Endodermal cell (in vitro differentiated cells): ENCODE measurements at regions not wholly inside any gene's neighbourhood (a gene's known extent, or its start where the extent isn't known, plus 50 kb on each side); places are given as distances from the start of the nearest gene placed in this dataset.

Source experiments
- DNase-seq: peaks from one replicate; pipeline ENCODE4 v3.0.0-alpha.2; 2017
- H3K27ac ChIP-seq: 2 replicates; pipeline ENCODE4 v1.5.1; 2013; ENCODE audit warnings: mild to moderate bottlenecking, low read depth, low read length, moderate library complexity
- H3K27me3 ChIP-seq: 2 replicates; pipeline ENCODE4 v1.6.1; 2013; ENCODE audit warnings: mild to moderate bottlenecking, low read length, moderate library complexity; ENCODE audit not compliant: insufficient read depth, control insufficient read depth, poor library complexity, severe bottlenecking
- H3K36me3 ChIP-seq: 2 replicates; pipeline ENCODE4 v1.7.0; 2013; ENCODE audit warnings: mild to moderate bottlenecking, low read length, moderate library complexity; ENCODE audit not compliant: control insufficient read depth, insufficient read depth
- H3K4me1 ChIP-seq: one replicate; pipeline ENCODE4 v1.7.0; 2013; ENCODE audit warnings: low read length; ENCODE audit not compliant: control insufficient read depth, insufficient read depth
- H3K4me3 ChIP-seq: 2 replicates; pipeline ENCODE4 v1.5.1; 2013; ENCODE audit warnings: mild to moderate bottlenecking, low read length, moderate library complexity
- H3K9ac ChIP-seq: 2 replicates; pipeline ENCODE4 v1.6.1; 2013; ENCODE audit warnings: mild to moderate bottlenecking, low read length, moderate library complexity; ENCODE audit not compliant: poor library complexity, severe bottlenecking; ENCODE audit errors: extremely low read depth
- H3K9me3 ChIP-seq: 2 replicates; pipeline ENCODE4 v1.6.1; 2013; ENCODE audit warnings: mild to moderate bottlenecking, low read length, moderate library complexity; ENCODE audit not compliant: control insufficient read depth
- H3K27ac Mint-ChIP-seq: 2 replicates; pipeline ENCODE4 v1.8.0; 2020; ENCODE audit warnings: mixed read lengths
- H3K27me3 Mint-ChIP-seq: 2 replicates; pipeline ENCODE4 v1.8.0; 2021; ENCODE audit warnings: mild to moderate bottlenecking, mixed read lengths; ENCODE audit not compliant: insufficient read depth
- H3K36me3 Mint-ChIP-seq: 2 replicates; pipeline ENCODE4 v1.8.0; 2020; ENCODE audit warnings: low read depth, mixed read lengths
- H3K4me1 Mint-ChIP-seq: 2 replicates; pipeline ENCODE4 v1.8.0; 2020; ENCODE audit warnings: mixed read lengths
- H3K4me3 Mint-ChIP-seq: 2 replicates; pipeline ENCODE4 v1.8.0; 2020; ENCODE audit warnings: mild to moderate bottlenecking, moderate library complexity, mixed read lengths
- H3K9me3 Mint-ChIP-seq: 2 replicates; pipeline ENCODE4 v1.8.0; 2020; ENCODE audit warnings: mild to moderate bottlenecking, mixed read lengths
- CTCF ChIP-seq: fragments of 200-600 bp; sonication (generic); conservative IDR thresholded peaks from 2 replicates; pipeline ENCODE4 v1.5.0; 2021; ENCODE audit warnings: antibody characterized with exemption, mild to moderate bottlenecking
- WGBS, 2 experiments: methylation state at CpG; one replicate each; pipeline versions ENCODE4 v1.1.5 to v1.1.7; 2013; ENCODE audit warnings: missing lambda C conversion rate in 2 of 2, mixed read lengths in 1 of 2; ENCODE audit not compliant: insufficient coverage in 1 of 2, insufficient read length in 1 of 2; 5-methylcytosine and 5-hydroxymethylcytosine counted together

DNA sequence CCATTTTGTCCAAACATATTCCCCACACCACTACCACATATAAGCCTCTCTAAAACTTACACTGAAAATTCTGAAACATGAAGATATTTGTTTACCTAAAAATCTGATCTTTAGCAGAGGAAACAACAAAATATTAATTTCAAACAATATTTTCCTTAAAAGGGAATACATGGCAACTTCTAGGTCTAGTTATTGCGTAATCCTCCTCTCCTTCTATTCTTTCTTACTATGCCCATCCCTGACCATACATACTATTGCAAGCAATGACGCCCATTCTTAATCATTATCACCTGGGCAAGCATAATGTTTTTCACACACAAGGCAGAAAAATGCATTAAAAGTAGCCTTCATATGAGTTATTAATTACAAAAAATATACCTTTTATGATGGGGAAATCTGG is 372.6 kb downstream of the ZEB2 start:
- Histone ChIP-seq H3K36me3 (no peaks in the 10 kb centered on the region), H3K27me3 (no peaks in the 10 kb centered on the region), H3K4me1 (no peaks in the 10 kb centered on the region), H3K9me3 (no peaks in the 10 kb centered on the region), H3K9ac (no peak overlapping the region), H3K4me3 (no peak overlapping the region), H3K27ac (no peak overlapping the region)
- no peaks in the 10 kb centered on the region for H3K27me3 Mint-ChIP-seq
- WGBS, 2 experiments = 96 to 100% methylated on average over 1 to 2 of the region's 2 CpGs
- peaks cover 2% of the 10 kb centered on the region for H3K4me1 Mint-ChIP-seq
- no peaks in the 10 kb centered on the region for H3K36me3 Mint-ChIP-seq
- no peak for DNase-seq
- no peaks in the 10 kb centered on the region for H3K9me3 Mint-ChIP-seq
- no peak overlapping the region for H3K27ac Mint-ChIP-seq
- TF ChIP-seq CTCF = no peak
- H3K4me3 Mint-ChIP-seq = no peak overlapping the region

GRCh38 chr2:144146876-144147275 is 373.0 kb downstream of the ZEB2 start:
- Histone ChIP-seq H3K4me1 (no peaks in the 10 kb centered on the region), H3K27ac (no peak overlapping the region), H3K36me3 (no peaks in the 10 kb centered on the region), H3K9me3 (no peaks in the 10 kb centered on the region), H3K27me3 (no peaks in the 10 kb centered on the region), H3K9ac (no peak overlapping the region), H3K4me3 (no peak overlapping the region)
- DNase-seq = no peak
- H3K9me3 Mint-ChIP-seq = no peaks in the 10 kb centered on the region
- TF ChIP-seq CTCF = no peak
- H3K27me3 Mint-ChIP-seq = no peaks in the 10 kb centered on the region
- H3K4me1 Mint-ChIP-seq = peaks cover 2% of the 10 kb centered on the region
- 100% methylated on average over 2 of the region's 2 CpGs; no CpG with 5 or more reads in 1 of the 2 experiments for WGBS, 2 experiments
- H3K27ac Mint-ChIP-seq = no peak overlapping the region
- no peaks in the 10 kb centered on the region for H3K36me3 Mint-ChIP-seq
- H3K4me3 Mint-ChIP-seq = no peak overlapping the region

DNA sequence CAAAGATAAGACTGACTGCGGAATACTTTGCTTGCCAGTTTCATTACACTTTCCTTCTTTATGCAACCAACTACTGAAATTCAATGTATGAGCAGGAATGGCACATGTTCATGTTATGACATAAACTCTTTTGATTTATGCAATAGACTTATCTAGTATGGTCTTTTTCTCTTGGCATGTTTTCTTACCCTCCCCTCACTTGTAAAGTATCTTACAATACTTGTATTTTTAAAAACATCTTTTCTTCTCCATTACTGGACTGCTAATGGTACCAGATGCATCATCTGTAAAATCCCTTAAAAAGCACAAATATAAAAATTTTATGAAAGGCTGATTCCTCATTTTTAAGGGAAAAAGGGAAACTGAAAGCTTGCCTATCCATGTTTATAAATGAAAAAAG is 373.8 kb downstream of the ZEB2 start:
- Histone ChIP-seq H3K4me3 (no peak overlapping the region), H3K9me3 (no peaks in the 10 kb centered on the region), H3K36me3 (no peaks in the 10 kb centered on the region), H3K4me1 (no peaks in the 10 kb centered on the region), H3K9ac (no peak overlapping the region), H3K27me3 (no peaks in the 10 kb centered on the region), H3K27ac (no peak overlapping the region)
- Mint-ChIP-seq H3K27ac (no peak overlapping the region), H3K9me3 (no peaks in the 10 kb centered on the region), H3K4me1 (peaks cover 2% of the 10 kb centered on the region), H3K27me3 (no peaks in the 10 kb centered on the region), H3K36me3 (no peaks in the 10 kb centered on the region), H3K4me3 (no peak overlapping the region)
- DNase-seq = no peak
- TF ChIP-seq CTCF = no peak
- 33% methylated on average over 1 of the region's 1 CpG; no CpG with 5 or more reads in 1 of the 2 experiments for WGBS, 2 experiments
